GM23338 (cell line): ENCODE measurements at regions not wholly inside any gene's neighbourhood (a gene's known extent, or its start where the extent isn't known, plus 50 kb on each side); places are given as distances from the start of the nearest gene placed in this dataset.

Experiments
- ATAC-seq: fragments of 200-7000 bp; cut with Tn5 transposase; 3 replicates; pipeline ENCODE4 v1.9.1; 2020
- DNase-seq: peaks from one replicate; pipeline ENCODE4 v3.0.0-alpha.2; 2015; ENCODE audit warnings: low spot score
- H2AFZ ChIP-seq: fragments of 200-600 bp; sonication (generic); 2 replicates; pipeline ENCODE4 v1.8.0; 2016; ENCODE audit warnings: antibody characterized with exemption, mild to moderate bottlenecking, moderate library complexity
- H3F3A ChIP-seq: fragments of 200-600 bp; sonication (generic); replicated peaks from 2 replicates; pipeline ENCODE4 v1.8.0; 2017; ENCODE audit warnings: antibody characterized with exemption, mixed run types, low read depth
- H3K27ac ChIP-seq: fragments of 200-600 bp; sonication (generic); 2 replicates; pipeline ENCODE4 v1.6.1; 2016; ENCODE audit warnings: low read depth
- H3K27me3 ChIP-seq: fragments of 200-600 bp; sonication (generic); 2 replicates; pipeline ENCODE4 v1.8.0; 2016; ENCODE audit warnings: mild to moderate bottlenecking, mixed run types, moderate library complexity; ENCODE audit not compliant: insufficient read depth
- H3K36me3 ChIP-seq: fragments of 200-600 bp; sonication (generic); 2 replicates; pipeline ENCODE4 v1.8.0; 2016; ENCODE audit warnings: mild to moderate bottlenecking; ENCODE audit not compliant: insufficient read depth
- H3K4me1 ChIP-seq: fragments of 200-600 bp; sonication (generic); 2 replicates; pipeline ENCODE4 v1.8.0; 2016; ENCODE audit warnings: mild to moderate bottlenecking, moderate library complexity; ENCODE audit not compliant: insufficient read depth
- H3K4me2 ChIP-seq: fragments of 200-600 bp; sonication (generic); 2 replicates; pipeline ENCODE4 v1.7.1; 2017; ENCODE audit warnings: mixed run types
- H3K4me3 ChIP-seq: fragments of 200-600 bp; sonication (generic); 2 replicates; pipeline ENCODE4 v1.6.1; 2016; ENCODE audit warnings: mixed run types
- H3K79me2 ChIP-seq: fragments of 200-600 bp; sonication (generic); replicated peaks from 2 replicates; pipeline ENCODE4 v1.8.0; 2017; ENCODE audit warnings: mild to moderate bottlenecking; ENCODE audit not compliant: insufficient read depth
- H3K9me2 ChIP-seq: fragments of 200-600 bp; sonication (generic); 2 replicates; pipeline ENCODE4 v1.8.0; 2017; ENCODE audit not compliant: insufficient read depth
- H4K20me1 ChIP-seq: fragments of 200-600 bp; sonication (generic); replicated peaks from 2 replicates; pipeline ENCODE4 v1.8.0; 2017; ENCODE audit warnings: mild to moderate bottlenecking; ENCODE audit not compliant: insufficient read depth
- H3K27ac Mint-ChIP-seq: 2 replicates; pipeline ENCODE4 v1.8.0; 2020; ENCODE audit warnings: inconsistent platforms, mild to moderate bottlenecking, moderate library complexity, mixed read lengths
- H3K27me3 Mint-ChIP-seq: 3 replicates; pipeline ENCODE4 v1.8.0; 2022; ENCODE audit warnings: low read depth, mild to moderate bottlenecking, moderate library complexity, mixed read lengths, inconsistent platforms; ENCODE audit not compliant: insufficient read depth, poor library complexity
- H3K36me3 Mint-ChIP-seq: 3 replicates; pipeline ENCODE4 v1.8.0; 2021; ENCODE audit warnings: low read depth, mild to moderate bottlenecking, inconsistent platforms, moderate library complexity, mixed read lengths
- H3K4me1 Mint-ChIP-seq: 3 replicates; pipeline ENCODE4 v1.8.0; 2020; ENCODE audit warnings: mild to moderate bottlenecking, inconsistent platforms, mixed read lengths
- H3K4me3 Mint-ChIP-seq: 3 replicates; pipeline ENCODE4 v1.8.0; 2021; ENCODE audit warnings: moderate library complexity, mild to moderate bottlenecking, inconsistent platforms, mixed read lengths
- H3K9me3 Mint-ChIP-seq: 3 replicates; pipeline ENCODE4 v1.8.0; 2020; ENCODE audit warnings: moderate library complexity, mild to moderate bottlenecking, inconsistent platforms, mixed read lengths
- CREB1 ChIP-seq: fragments of 250-450 bp; sonication (Bioruptor Pico); IDR thresholded peaks from 2 replicates; pipeline ENCODE4 v1.5.0; 2020; ENCODE audit warnings: low read depth, mild to moderate bottlenecking, moderate library complexity
- CTCF ChIP-seq, 2 experiments: fragments of 200-600 bp in 1 of 2; sonication (generic) in 1 of 2; conservative IDR thresholded peaks; 2 replicates each; pipeline versions ENCODE4 v1.5.1 to v1.6.1; 2016 to 2017; ENCODE audit warnings: antibody characterized with exemption in 2 of 2, low read depth in 2 of 2, mild to moderate bottlenecking in 2 of 2, moderate library complexity in 1 of 2
- ETS1 ChIP-seq: IDR thresholded peaks from 2 replicates; pipeline ENCODE4 v1.6.1; 2016; ENCODE audit warnings: antibody characterized with exemption
- EZH2 ChIP-seq: fragments of 200-600 bp; sonication (generic); IDR thresholded peaks from one replicate; pipeline ENCODE4 v1.8.0; 2017; ENCODE audit warnings: antibody characterized with exemption, mild to moderate bottlenecking, low read depth; ENCODE audit not compliant: unreplicated experiment
- EZH2phosphoT487 ChIP-seq: fragments of 200-600 bp; sonication (generic); IDR thresholded peaks from one replicate; pipeline ENCODE4 v1.8.1; 2018; ENCODE audit warnings: antibody characterized with exemption; ENCODE audit not compliant: unreplicated experiment
- JUNB ChIP-seq: IDR thresholded peaks from one replicate; pipeline ENCODE4 v1.6.1; 2016; ENCODE audit warnings: antibody characterized with exemption; ENCODE audit not compliant: unreplicated experiment
- NANOG ChIP-seq: IDR thresholded peaks from 2 replicates; pipeline ENCODE4 v1.6.1; 2016; ENCODE audit warnings: antibody characterized with exemption, borderline replicate concordance
- POLR2AphosphoS5 ChIP-seq: IDR thresholded peaks from 2 replicates; pipeline ENCODE4 v1.6.1; 2016; ENCODE audit warnings: antibody characterized with exemption, low read depth
- REST ChIP-seq: IDR thresholded peaks from one replicate; pipeline ENCODE4 v1.6.1; 2018; ENCODE audit warnings: antibody characterized with exemption; ENCODE audit not compliant: unreplicated experiment
- STAT1 ChIP-seq: IDR thresholded peaks from one replicate; pipeline ENCODE4 v1.6.1; 2016; ENCODE audit warnings: antibody characterized with exemption; ENCODE audit not compliant: unreplicated experiment
- ZNF114 ChIP-seq: fragments of 250-450 bp; sonication (Bioruptor Pico); IDR thresholded peaks from 2 replicates; pipeline ENCODE4 v1.5.0; 2020; ENCODE audit warnings: mild to moderate bottlenecking, moderate library complexity
- ZNF331 ChIP-seq: fragments of 250-450 bp; sonication (Bioruptor Pico); IDR thresholded peaks from 2 replicates; pipeline ENCODE4 v1.5.0; 2020; ENCODE audit warnings: low read depth, mild to moderate bottlenecking, moderate library complexity
- ZNF462 ChIP-seq: fragments of 250-450 bp; sonication (Bioruptor Pico); IDR thresholded peaks from 2 replicates; pipeline ENCODE4 v1.5.0; 2020; ENCODE audit warnings: mild to moderate bottlenecking, moderate library complexity

GRCh38 chr17:27370776-27371175 lies 76.9 kb downstream of the WSB1 start:
- DNase-seq: no peak
- H3K27ac Mint-ChIP-seq: no peak overlapping the region
- peaks cover 22% of the 10 kb centered on the region for H3K36me3 Mint-ChIP-seq
- peaks cover 60% of the 10 kb centered on the region for H3K9me3 Mint-ChIP-seq
- ATAC-seq: no peak
- peaks cover 12% of the 10 kb centered on the region; the same call in 2 of the 3 replicates for H3K4me1 Mint-ChIP-seq
- Histone ChIP-seq H4K20me1 (no peaks in the 10 kb centered on the region), H3K27ac (no peak overlapping the region), H3K9me2 (no peaks in the 10 kb centered on the region), H3K4me2 (no peak overlapping the region), H2AFZ (no peak overlapping the region), H3K4me3 (no peak overlapping the region), H3K4me1 (no peaks in the 10 kb centered on the region), H3K36me3 (peaks cover 8% of the 10 kb centered on the region; the same call in 1 of the 2 replicates), H3F3A (no peaks in the 10 kb centered on the region), H3K79me2 (no peaks in the 10 kb centered on the region), H3K27me3 (no peaks in the 10 kb centered on the region)
- H3K4me3 Mint-ChIP-seq: no peak overlapping the region
- TF ChIP-seq CREB1 (CRISPR knock-in tag) (no peak), STAT1 (no peak), EZH2phosphoT487 (no peak), POLR2AphosphoS5 (no peak), ZNF331 (CRISPR knock-in tag) (no peak), ZNF114 (CRISPR knock-in tag) (no peak), NANOG (no peak), REST (no peak), ZNF462 (CRISPR knock-in tag) (no peak), EZH2 (no peak), CTCF (conservative IDR thresholded peaks at IDR 0.05; ENCODE audit: low read depth in 2 of 2) (no peak), ETS1 (no peak), JUNB (no peak)
- H3K27me3 Mint-ChIP-seq: peaks cover 7% of the 10 kb centered on the region
